ENCODE measurements at regions not wholly inside any gene's neighbourhood (a gene's known extent, or its start where the extent isn't known, plus 50 kb on each side); places are given as distances from the start of the nearest gene placed in this dataset.

DNA sequence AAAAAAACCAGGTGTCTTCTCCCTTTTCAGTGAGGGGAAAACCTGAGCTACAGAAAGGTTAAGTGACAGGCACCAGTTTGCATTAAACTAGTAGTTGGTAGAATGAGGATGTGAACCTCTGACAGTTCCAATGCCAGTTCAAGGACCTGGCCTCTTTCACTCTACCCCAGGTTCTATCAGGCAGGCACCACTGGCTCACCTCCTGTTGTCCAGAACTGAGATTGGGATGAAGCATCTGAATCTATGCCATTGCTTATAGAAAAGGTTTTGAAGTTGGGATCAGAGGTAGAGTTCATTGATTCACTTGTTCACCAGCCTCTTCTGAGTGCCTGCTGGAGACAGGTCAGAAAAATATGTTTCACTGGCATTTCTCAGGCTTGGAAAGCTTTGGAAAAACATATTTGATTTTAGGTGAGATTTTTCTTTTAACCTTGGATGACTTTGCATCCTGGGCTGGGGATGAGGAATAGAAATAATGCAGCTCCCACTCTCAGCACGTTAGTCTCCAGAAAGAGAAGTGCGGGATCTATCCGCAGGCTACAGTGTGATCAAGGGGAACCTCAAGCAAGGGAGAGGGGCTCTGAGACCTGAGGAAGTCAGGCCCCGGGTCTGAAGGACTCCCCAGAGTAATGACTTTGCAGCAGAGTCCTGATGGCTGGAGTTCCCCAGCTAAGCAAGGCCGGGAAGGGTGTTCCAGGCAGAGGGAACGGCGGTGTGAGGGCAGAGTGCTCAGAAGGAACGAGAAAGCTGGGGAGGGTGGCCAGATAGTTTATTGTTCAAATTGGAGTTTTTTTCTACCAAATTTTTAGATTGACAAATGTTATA, 250.3 kb downstream of the MYCN start:
- TF ChIP-seq EP300 (IDR thresholded peaks at IDR 0.05) (no peak), POLR2A (IDR thresholded peaks at IDR 0.05) (no peak)
- TF ChIP-seq, protein P1, sequence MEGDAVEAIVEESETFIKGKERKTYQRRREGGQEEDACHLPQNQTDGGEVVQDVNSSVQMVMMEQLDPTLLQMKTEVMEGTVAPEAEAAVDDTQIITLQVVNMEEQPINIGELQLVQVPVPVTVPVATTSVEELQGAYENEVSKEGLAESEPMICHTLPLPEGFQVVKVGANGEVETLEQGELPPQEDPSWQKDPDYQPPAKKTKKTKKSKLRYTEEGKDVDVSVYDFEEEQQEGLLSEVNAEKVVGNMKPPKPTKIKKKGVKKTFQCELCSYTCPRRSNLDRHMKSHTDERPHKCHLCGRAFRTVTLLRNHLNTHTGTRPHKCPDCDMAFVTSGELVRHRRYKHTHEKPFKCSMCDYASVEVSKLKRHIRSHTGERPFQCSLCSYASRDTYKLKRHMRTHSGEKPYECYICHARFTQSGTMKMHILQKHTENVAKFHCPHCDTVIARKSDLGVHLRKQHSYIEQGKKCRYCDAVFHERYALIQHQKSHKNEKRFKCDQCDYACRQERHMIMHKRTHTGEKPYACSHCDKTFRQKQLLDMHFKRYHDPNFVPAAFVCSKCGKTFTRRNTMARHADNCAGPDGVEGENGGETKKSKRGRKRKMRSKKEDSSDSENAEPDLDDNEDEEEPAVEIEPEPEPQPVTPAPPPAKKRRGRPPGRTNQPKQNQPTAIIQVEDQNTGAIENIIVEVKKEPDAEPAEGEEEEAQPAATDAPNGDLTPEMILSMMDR (IDR thresholded peaks at IDR 0.05), result no peak

Data from sigmoid colon (tissue), 4 donors.